MM.1S (cell line): ENCODE measurements at regions not wholly inside any gene's neighbourhood (a gene's known extent, or its start where the extent isn't known, plus 50 kb on each side); places are given as distances from the start of the nearest gene placed in this dataset.

ENCODE experiments used
- DNase-seq: peaks from one replicate; pipeline ENCODE4 v3.0.0-alpha.2; 2015
- H2AFZ ChIP-seq: fragments of 300-600 bp; sonication (generic); 2 replicates; pipeline ENCODE4 v1.6.0; 2016; ENCODE audit warnings: antibody characterized with exemption, low read length
- H3F3A ChIP-seq: fragments of 300-600 bp; sonication (generic); 2 replicates; pipeline ENCODE4 v1.6.1; 2016; ENCODE audit warnings: mild to moderate bottlenecking, antibody characterized with exemption, low read length, moderate library complexity, mixed read lengths; ENCODE audit not compliant: insufficient read depth
- H3K27ac ChIP-seq: fragments of 300-600 bp; sonication (generic); 2 replicates; pipeline ENCODE4 v1.5.1; 2016; ENCODE audit warnings: mild to moderate bottlenecking, low read length
- H3K27me3 ChIP-seq: fragments of 300-600 bp; sonication (generic); replicated peaks from 2 replicates; pipeline ENCODE4 v1.6.0; 2016; ENCODE audit warnings: low read length; ENCODE audit not compliant: insufficient read depth
- H3K36me3 ChIP-seq: fragments of 300-600 bp; sonication (generic); replicated peaks from 2 replicates; pipeline ENCODE4 v1.6.1; 2016; ENCODE audit warnings: mild to moderate bottlenecking, low read length, mixed read lengths; ENCODE audit not compliant: insufficient read depth
- H3K4me1 ChIP-seq: fragments of 300-600 bp; sonication (generic); 2 replicates; pipeline ENCODE4 v1.6.1; 2016; ENCODE audit warnings: low read length, mixed read lengths
- H3K4me2 ChIP-seq: fragments of 300-600 bp; sonication (generic); 2 replicates; pipeline ENCODE4 v1.6.0; 2016; ENCODE audit warnings: low read depth, low read length
- H3K4me3 ChIP-seq: fragments of 300-600 bp; sonication (generic); 2 replicates; pipeline ENCODE4 v1.5.1; 2016; ENCODE audit warnings: low read length, mixed read lengths
- H3K79me2 ChIP-seq: fragments of 300-600 bp; sonication (generic); 2 replicates; pipeline ENCODE4 v1.6.1; 2016; ENCODE audit warnings: mixed run types, low read length, mixed read lengths
- H3K9ac ChIP-seq: fragments of 300-600 bp; sonication (generic); 2 replicates; pipeline ENCODE4 v1.6.1; 2016; ENCODE audit warnings: low read length, mixed read lengths
- H3K9me2 ChIP-seq: fragments of 300-600 bp; sonication (generic); replicated peaks from 2 replicates; pipeline ENCODE4 v1.6.1; 2016; ENCODE audit warnings: mild to moderate bottlenecking, low read length, mixed read lengths; ENCODE audit not compliant: insufficient read depth
- H3K9me3 ChIP-seq: fragments of 300-600 bp; sonication (generic); replicated peaks from 2 replicates; pipeline ENCODE4 v1.6.1; 2016; ENCODE audit warnings: mild to moderate bottlenecking, low read length, mixed read lengths; ENCODE audit not compliant: insufficient read depth
- H4K20me1 ChIP-seq: fragments of 300-600 bp; sonication (generic); 2 replicates; pipeline ENCODE4 v1.6.1; 2016; ENCODE audit warnings: mild to moderate bottlenecking, low read length, moderate library complexity, mixed read lengths; ENCODE audit not compliant: insufficient read depth
- CTCF ChIP-seq: fragments of 300-600 bp; sonication (generic); IDR thresholded peaks from 2 replicates; pipeline ENCODE4 v1.5.1; 2016; ENCODE audit warnings: antibody characterized with exemption, low read length, mixed read lengths
- EZH2 ChIP-seq: fragments of 300-600 bp; sonication (generic); optimal IDR thresholded peaks from 2 replicates; pipeline ENCODE3; 2017; ENCODE audit warnings: low read depth, mild to moderate bottlenecking, antibody characterized with exemption, low read length, mixed read lengths
- EZH2phosphoT487 ChIP-seq: fragments of 300-600 bp; sonication (generic); IDR thresholded peaks from 2 replicates; pipeline ENCODE4 v1.6.1; 2018; ENCODE audit warnings: antibody characterized with exemption, low read length

DNA sequence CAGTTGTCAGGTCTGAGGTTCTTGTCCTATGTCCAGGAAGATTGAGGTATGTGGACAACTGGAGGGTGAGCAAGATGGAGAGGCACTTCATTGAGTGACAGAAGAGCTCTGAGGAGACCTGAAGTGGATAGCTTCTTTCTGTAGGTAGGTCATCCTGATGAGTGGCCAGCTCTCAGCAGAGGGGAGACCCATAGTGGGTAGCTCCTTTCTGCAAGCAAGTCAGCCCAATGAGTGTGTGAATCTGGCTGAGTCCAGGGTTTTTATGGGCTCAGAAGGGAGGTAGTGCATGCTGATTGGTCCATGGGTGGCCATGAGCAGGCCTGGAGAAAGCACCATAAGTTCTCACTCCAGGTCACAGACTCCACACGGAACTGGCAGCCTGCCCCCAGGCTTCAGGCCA lies 92.6 kb upstream of the GALNT5 start:
- Histone ChIP-seq H3K79me2 (no peaks in the 10 kb centered on the region), H3K9me2 (no peaks in the 10 kb centered on the region), H3K4me1 (no peaks in the 10 kb centered on the region), H3F3A (no peaks in the 10 kb centered on the region), H3K9me3 (no peaks in the 10 kb centered on the region), H3K27me3 (no peaks in the 10 kb centered on the region), H3K36me3 (no peaks in the 10 kb centered on the region), H3K27ac (no peak overlapping the region), H3K4me2 (no peak overlapping the region), H3K9ac (no peak overlapping the region), H2AFZ (no peak overlapping the region), H4K20me1 (no peaks in the 10 kb centered on the region), H3K4me3 (no peak overlapping the region)
- no peak for DNase-seq
- no peak for TF ChIP-seq EZH2phosphoT487
- TF ChIP-seq CTCF, result no peak
- no peak for TF ChIP-seq EZH2

DNA sequence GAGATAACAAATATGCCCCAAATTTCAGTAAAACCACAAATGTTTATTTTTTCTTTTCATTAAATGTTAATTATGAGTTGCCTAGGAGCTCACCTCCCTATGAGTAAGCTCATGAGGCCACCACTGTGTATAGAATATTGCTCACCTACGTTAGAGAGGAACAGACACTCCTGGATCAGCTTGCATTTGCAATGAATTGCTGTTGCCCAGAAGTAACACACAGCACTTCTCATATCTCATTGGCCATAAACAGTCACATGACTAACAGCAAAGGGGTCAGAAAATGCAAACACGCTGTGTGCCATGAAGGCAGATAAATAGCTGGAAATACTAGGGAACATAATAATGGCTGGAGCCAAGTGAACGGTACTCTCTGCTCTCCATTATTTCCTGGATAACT lies 89.0 kb upstream of the GALNT5 start:
- Histone ChIP-seq H3F3A (no peaks in the 10 kb centered on the region), H3K4me2 (no peak overlapping the region), H4K20me1 (no peaks in the 10 kb centered on the region), H2AFZ (no peak overlapping the region), H3K79me2 (no peaks in the 10 kb centered on the region), H3K9me3 (no peaks in the 10 kb centered on the region), H3K4me3 (no peak overlapping the region), H3K9me2 (no peaks in the 10 kb centered on the region), H3K9ac (no peak overlapping the region), H3K27me3 (no peaks in the 10 kb centered on the region), H3K4me1 (no peaks in the 10 kb centered on the region), H3K27ac (no peak overlapping the region), H3K36me3 (no peaks in the 10 kb centered on the region)
- DNase-seq, result no peak
- no peak for TF ChIP-seq CTCF
- TF ChIP-seq EZH2phosphoT487, result no peak
- no peak for TF ChIP-seq EZH2

GRCh38 chr2:157169889-157170288 lies 87.6 kb upstream of the GALNT5 start:
- Histone ChIP-seq H3K36me3 (no peaks in the 10 kb centered on the region), H3K9me3 (no peaks in the 10 kb centered on the region), H3K4me3 (no peak overlapping the region), H3F3A (no peaks in the 10 kb centered on the region), H2AFZ (no peak overlapping the region), H3K27me3 (no peaks in the 10 kb centered on the region), H3K27ac (no peak overlapping the region), H3K4me1 (no peaks in the 10 kb centered on the region), H4K20me1 (no peaks in the 10 kb centered on the region), H3K9me2 (no peaks in the 10 kb centered on the region), H3K4me2 (no peak overlapping the region), H3K9ac (no peak overlapping the region), H3K79me2 (no peaks in the 10 kb centered on the region)
- DNase-seq, result no peak
- TF ChIP-seq EZH2phosphoT487, result no peak
- TF ChIP-seq EZH2, result no peak
- TF ChIP-seq CTCF, result no peak

GRCh38 chr2:157170299-157170698 lies 87.2 kb upstream of the GALNT5 start:
- Histone ChIP-seq H3K79me2 (no peaks in the 10 kb centered on the region), H4K20me1 (no peaks in the 10 kb centered on the region), H3K4me3 (no peak overlapping the region), H3K36me3 (no peaks in the 10 kb centered on the region), H3K9me3 (no peaks in the 10 kb centered on the region), H2AFZ (no peak overlapping the region), H3K27ac (no peak overlapping the region), H3F3A (no peaks in the 10 kb centered on the region), H3K4me2 (no peak overlapping the region), H3K9me2 (no peaks in the 10 kb centered on the region), H3K9ac (no peak overlapping the region), H3K27me3 (no peaks in the 10 kb centered on the region), H3K4me1 (no peaks in the 10 kb centered on the region)
- TF ChIP-seq EZH2phosphoT487 (no peak), CTCF (no peak), EZH2 (no peak)
- no peak for DNase-seq
